ENCODE measurements at regions not wholly inside any gene's neighbourhood (a gene's known extent, or its start where the extent isn't known, plus 50 kb on each side); places are given as distances from the start of the nearest gene placed in this dataset.
A peak's percentile ranks its signal among the peaks of the same experiment; 100 is the strongest.

DNA sequence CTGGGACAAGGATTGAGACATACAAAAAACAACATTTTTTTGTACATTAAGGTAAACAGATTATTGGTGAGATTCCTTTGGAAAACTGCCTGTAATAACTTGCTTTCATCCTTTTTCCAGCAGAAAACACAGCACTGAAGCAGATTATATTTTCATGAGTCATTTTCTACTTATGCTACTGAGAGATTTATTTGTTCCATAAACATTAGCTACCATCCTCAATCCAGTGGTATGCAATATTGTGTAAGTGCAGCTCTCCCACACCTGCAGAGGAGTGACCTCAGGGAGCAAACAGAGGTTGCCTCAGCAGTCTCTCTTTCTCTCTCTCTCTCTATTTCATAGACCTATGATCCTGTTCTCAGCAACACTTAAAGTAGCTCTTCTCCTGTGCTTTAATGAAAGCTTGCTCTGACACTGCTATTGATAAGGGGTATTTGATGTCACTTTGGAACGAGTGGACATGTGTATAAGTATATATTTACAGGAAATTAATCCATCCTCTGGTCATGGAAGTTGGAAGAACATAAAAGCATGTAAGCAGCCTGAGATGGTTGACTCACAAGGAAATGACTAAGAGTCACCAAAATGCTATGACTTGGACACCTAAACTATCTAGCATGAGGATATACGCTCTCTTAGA is 163.7 kb upstream of the SPANXC start:
- Histone ChIP-seq H3K79me2 (replicated peaks; ENCODE audit: insufficient read depth, low read length) (no peaks in the 10 kb centered on the region), H3K9me3 (ENCODE audit: low read length) (no peaks in the 10 kb centered on the region), H3F3A (ENCODE audit: insufficient read depth, low read length, poor library complexity, severe bottlenecking) (no peaks in the 10 kb centered on the region), H3K4me3 (ENCODE audit: low read length) (no peak overlapping the region), H3K9ac (ENCODE audit: low read length) (no peak overlapping the region), H4K20me1 (ENCODE audit: insufficient read depth) (no peaks in the 10 kb centered on the region), H3K27me3 (ENCODE audit: insufficient read depth, low read depth, low read length) (no peaks in the 10 kb centered on the region), H3K4me2 (ENCODE audit: low read length) (no peak overlapping the region), H2AFZ (ENCODE audit: low read depth, low read length) (no peak overlapping the region), H3K9me2 (ENCODE audit: insufficient read depth, low read length) (no peaks in the 10 kb centered on the region), H3K36me3 (ENCODE audit: insufficient read depth, low read length) (no peaks in the 10 kb centered on the region), H3K27ac (ENCODE audit: low read length) (no peak overlapping the region)
- TF ChIP-seq EP300 (conservative IDR thresholded peaks at IDR 0.05; ENCODE audit: poor library complexity, severe bottlenecking): no peak
- no peak for TF ChIP-seq TAF1 (IDR thresholded peaks at IDR 0.05; ENCODE audit: low read depth)
- peak; percentile 16 for TF ChIP-seq POLR2AphosphoS5 (IDR thresholded peaks at IDR 0.05)
- TF ChIP-seq MXI1 (conservative IDR thresholded peaks at IDR 0.05; ENCODE audit: poor library complexity, severe bottlenecking): no peak
- TF ChIP-seq, protein P1, sequence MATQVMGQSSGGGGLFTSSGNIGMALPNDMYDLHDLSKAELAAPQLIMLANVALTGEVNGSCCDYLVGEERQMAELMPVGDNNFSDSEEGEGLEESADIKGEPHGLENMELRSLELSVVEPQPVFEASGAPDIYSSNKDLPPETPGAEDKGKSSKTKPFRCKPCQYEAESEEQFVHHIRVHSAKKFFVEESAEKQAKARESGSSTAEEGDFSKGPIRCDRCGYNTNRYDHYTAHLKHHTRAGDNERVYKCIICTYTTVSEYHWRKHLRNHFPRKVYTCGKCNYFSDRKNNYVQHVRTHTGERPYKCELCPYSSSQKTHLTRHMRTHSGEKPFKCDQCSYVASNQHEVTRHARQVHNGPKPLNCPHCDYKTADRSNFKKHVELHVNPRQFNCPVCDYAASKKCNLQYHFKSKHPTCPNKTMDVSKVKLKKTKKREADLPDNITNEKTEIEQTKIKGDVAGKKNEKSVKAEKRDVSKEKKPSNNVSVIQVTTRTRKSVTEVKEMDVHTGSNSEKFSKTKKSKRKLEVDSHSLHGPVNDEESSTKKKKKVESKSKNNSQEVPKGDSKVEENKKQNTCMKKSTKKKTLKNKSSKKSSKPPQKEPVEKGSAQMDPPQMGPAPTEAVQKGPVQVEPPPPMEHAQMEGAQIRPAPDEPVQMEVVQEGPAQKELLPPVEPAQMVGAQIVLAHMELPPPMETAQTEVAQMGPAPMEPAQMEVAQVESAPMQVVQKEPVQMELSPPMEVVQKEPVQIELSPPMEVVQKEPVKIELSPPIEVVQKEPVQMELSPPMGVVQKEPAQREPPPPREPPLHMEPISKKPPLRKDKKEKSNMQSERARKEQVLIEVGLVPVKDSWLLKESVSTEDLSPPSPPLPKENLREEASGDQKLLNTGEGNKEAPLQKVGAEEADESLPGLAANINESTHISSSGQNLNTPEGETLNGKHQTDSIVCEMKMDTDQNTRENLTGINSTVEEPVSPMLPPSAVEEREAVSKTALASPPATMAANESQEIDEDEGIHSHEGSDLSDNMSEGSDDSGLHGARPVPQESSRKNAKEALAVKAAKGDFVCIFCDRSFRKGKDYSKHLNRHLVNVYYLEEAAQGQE (IDR thresholded peaks at IDR 0.05; ENCODE audit: borderline replicate concordance): no peak
- TF ChIP-seq, protein P2, sequence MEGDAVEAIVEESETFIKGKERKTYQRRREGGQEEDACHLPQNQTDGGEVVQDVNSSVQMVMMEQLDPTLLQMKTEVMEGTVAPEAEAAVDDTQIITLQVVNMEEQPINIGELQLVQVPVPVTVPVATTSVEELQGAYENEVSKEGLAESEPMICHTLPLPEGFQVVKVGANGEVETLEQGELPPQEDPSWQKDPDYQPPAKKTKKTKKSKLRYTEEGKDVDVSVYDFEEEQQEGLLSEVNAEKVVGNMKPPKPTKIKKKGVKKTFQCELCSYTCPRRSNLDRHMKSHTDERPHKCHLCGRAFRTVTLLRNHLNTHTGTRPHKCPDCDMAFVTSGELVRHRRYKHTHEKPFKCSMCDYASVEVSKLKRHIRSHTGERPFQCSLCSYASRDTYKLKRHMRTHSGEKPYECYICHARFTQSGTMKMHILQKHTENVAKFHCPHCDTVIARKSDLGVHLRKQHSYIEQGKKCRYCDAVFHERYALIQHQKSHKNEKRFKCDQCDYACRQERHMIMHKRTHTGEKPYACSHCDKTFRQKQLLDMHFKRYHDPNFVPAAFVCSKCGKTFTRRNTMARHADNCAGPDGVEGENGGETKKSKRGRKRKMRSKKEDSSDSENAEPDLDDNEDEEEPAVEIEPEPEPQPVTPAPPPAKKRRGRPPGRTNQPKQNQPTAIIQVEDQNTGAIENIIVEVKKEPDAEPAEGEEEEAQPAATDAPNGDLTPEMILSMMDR (IDR thresholded peaks at IDR 0.05; ENCODE audit: poor library complexity, severe bottlenecking): no peak
- TF ChIP-seq RAD21 (conservative IDR thresholded peaks at IDR 0.05): no peak

DNA sequence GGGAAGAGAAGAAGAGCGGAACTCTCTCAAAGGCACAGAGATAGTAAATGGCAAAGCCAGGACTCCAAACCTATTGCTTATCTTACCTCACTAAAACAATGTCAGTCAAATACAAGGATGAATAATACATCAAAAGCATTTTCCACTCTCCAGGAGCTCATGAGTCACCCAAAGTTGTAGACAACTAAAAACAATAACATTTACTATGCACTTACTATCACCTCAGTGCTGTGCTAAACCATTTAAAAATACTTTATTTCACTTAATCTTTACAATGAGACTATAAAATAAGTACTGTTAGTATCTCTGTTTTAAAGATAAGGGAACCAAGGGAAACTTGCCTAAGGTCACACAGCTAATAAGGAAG is 163.2 kb upstream of the SPANXC start:
- H3K4me2 ChIP-seq (ENCODE audit: low read length): no peak overlapping the region
- H3K4me3 ChIP-seq (ENCODE audit: low read length): no peak overlapping the region
- no peaks in the 10 kb centered on the region for H3K79me2 ChIP-seq (replicated peaks; ENCODE audit: insufficient read depth, low read length)
- no peak overlapping the region for H3K27ac ChIP-seq (ENCODE audit: low read length)
- TF ChIP-seq MXI1 (conservative IDR thresholded peaks at IDR 0.05; ENCODE audit: poor library complexity, severe bottlenecking): no peak
- TF ChIP-seq EP300 (conservative IDR thresholded peaks at IDR 0.05; ENCODE audit: poor library complexity, severe bottlenecking): no peak
- TF ChIP-seq, protein P2 (IDR thresholded peaks at IDR 0.05; ENCODE audit: poor library complexity, severe bottlenecking): no peak
- TF ChIP-seq POLR2AphosphoS5 (IDR thresholded peaks at IDR 0.05): no peak
- no peak for TF ChIP-seq TAF1 (IDR thresholded peaks at IDR 0.05; ENCODE audit: low read depth)
- TF ChIP-seq RAD21 (conservative IDR thresholded peaks at IDR 0.05): no peak
- TF ChIP-seq, protein P1 (IDR thresholded peaks at IDR 0.05; ENCODE audit: borderline replicate concordance): no peak
- no peak for TF ChIP-seq SMC3 (conservative IDR thresholded peaks at IDR 0.05; ENCODE audit: poor library complexity)
- no peak for TF ChIP-seq EZH2 (IDR thresholded peaks at IDR 0.05; ENCODE audit: borderline replicate concordance, insufficient read depth, low read length, poor library complexity, severe bottlenecking)
- no peaks in the 10 kb centered on the region for H3K27me3 ChIP-seq (ENCODE audit: insufficient read depth, low read depth, low read length)
- no peak overlapping the region for H3K9ac ChIP-seq (ENCODE audit: low read length)
- no peaks in the 10 kb centered on the region for H3K36me3 ChIP-seq (ENCODE audit: insufficient read depth, low read length)
- no peak overlapping the region for H2AFZ ChIP-seq (ENCODE audit: low read depth, low read length)
- H3K9me2 ChIP-seq (ENCODE audit: insufficient read depth, low read length): no peaks in the 10 kb centered on the region
- H3F3A ChIP-seq (ENCODE audit: insufficient read depth, low read length, poor library complexity, severe bottlenecking): no peaks in the 10 kb centered on the region
- H3K9me3 ChIP-seq (ENCODE audit: low read length): no peaks in the 10 kb centered on the region
- H4K20me1 ChIP-seq (ENCODE audit: insufficient read depth): no peaks in the 10 kb centered on the region

All from neural cell (in vitro differentiated cells).